ENCODE measurements at regions not wholly inside any gene's neighbourhood (a gene's known extent, or its start where the extent isn't known, plus 50 kb on each side); places are given as distances from the start of the nearest gene placed in this dataset.
"Not testable (repeated sequence)": the region's sequence is repeated elsewhere in the genome, so short reads cannot be mapped to it uniquely, and the experiment has no call there.

DNA sequence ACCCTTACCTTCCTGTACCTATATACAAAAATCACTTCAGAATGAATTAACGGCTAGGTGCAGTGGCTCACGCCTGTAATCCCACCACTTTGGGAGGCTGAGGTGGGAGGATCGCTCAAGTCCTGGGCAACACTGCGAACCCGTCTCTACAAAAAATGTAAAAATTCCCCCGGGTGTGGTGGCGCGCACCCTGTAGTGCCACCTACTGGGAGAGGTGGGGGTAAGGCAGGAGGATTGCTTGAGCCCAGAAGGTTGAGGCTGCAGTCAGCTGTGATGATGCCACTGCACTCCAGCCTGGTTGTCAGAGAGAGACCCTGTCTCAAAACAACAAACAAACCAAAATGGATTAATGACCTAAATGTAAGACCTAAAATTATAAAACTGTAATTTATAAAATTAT lies 307.6 kb downstream of the SPATA31A1 start:
- not testable (repeated sequence) for H3K4me3 Mint-ChIP-seq (ENCODE audit: unreplicated experiment); H3K27ac Mint-ChIP-seq (ENCODE audit: unreplicated experiment); FAIRE-seq

DNA sequence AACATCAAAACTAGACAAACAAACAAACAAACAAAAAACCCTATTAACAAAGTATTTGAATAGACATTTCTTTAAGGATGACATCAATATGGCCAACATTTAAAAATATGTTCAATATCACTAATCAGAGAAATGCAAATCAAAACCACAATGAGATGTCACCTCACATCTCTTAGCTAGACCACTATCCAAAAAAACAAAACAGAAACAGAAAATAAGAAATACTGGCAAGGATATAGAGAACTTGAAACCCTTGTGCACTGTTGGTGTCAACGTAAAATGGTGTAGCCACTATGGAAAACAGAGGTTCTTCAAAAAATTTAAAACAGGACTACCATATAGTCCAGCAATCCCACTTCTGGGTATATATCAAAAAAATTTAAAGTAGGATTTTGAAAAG lies 308.2 kb downstream of the SPATA31A1 start:
- FAIRE-seq; H3K27ac ChIP-seq (ENCODE audit: low read depth, low read length); H3K9me3 ChIP-seq (ENCODE audit: insufficient read depth, low read depth, low read length); H3K9me3 Mint-ChIP-seq (ENCODE audit: unreplicated experiment); H3K4me3 Mint-ChIP-seq (ENCODE audit: unreplicated experiment); H2AFZ ChIP-seq (ENCODE audit: low read depth, low read length); H3K9ac ChIP-seq (ENCODE audit: low read length); H3K4me1 ChIP-seq (ENCODE audit: insufficient read depth, low read length); H3K4me3 ChIP-seq (ENCODE audit: insufficient read depth, low read depth, low read length); H3K36me3 ChIP-seq (ENCODE audit: insufficient read depth, low read length); H3K36me3 Mint-ChIP-seq (ENCODE audit: low read depth, unreplicated experiment); H3K79me2 ChIP-seq (ENCODE audit: insufficient read depth, low read length); H3K27me3 ChIP-seq (ENCODE audit: insufficient read depth, low read length); H3K27me3 Mint-ChIP-seq (ENCODE audit: low read depth, unreplicated experiment); H3K4me2 ChIP-seq (ENCODE audit: low read length); H3K27ac Mint-ChIP-seq (ENCODE audit: unreplicated experiment); H4K20me1 ChIP-seq (ENCODE audit: insufficient read depth, low read length); DNase-seq (ENCODE audit: low read depth); H3K4me1 Mint-ChIP-seq (ENCODE audit: low read depth, unreplicated experiment): not testable (repeated sequence)

More for the DNA sequence above, 307.6 kb downstream of the SPATA31A1 start:
- H2AFZ ChIP-seq (ENCODE audit: low read depth, low read length); H3K36me3 ChIP-seq (ENCODE audit: insufficient read depth, low read length); H3K27ac ChIP-seq (ENCODE audit: low read depth, low read length); H3K4me3 ChIP-seq (ENCODE audit: insufficient read depth, low read depth, low read length); H3K27me3 ChIP-seq (ENCODE audit: insufficient read depth, low read length); DNase-seq (ENCODE audit: low read depth); H3K79me2 ChIP-seq (ENCODE audit: insufficient read depth, low read length); H3K9me3 ChIP-seq (ENCODE audit: insufficient read depth, low read depth, low read length); H4K20me1 ChIP-seq (ENCODE audit: insufficient read depth, low read length); H3K4me1 Mint-ChIP-seq (ENCODE audit: low read depth, unreplicated experiment); H3K4me1 ChIP-seq (ENCODE audit: insufficient read depth, low read length); H3K27me3 Mint-ChIP-seq (ENCODE audit: low read depth, unreplicated experiment); H3K36me3 Mint-ChIP-seq (ENCODE audit: low read depth, unreplicated experiment); H3K9me3 Mint-ChIP-seq (ENCODE audit: unreplicated experiment); H3K9ac ChIP-seq (ENCODE audit: low read length); H3K4me2 ChIP-seq (ENCODE audit: low read length): not testable (repeated sequence)

DNA sequence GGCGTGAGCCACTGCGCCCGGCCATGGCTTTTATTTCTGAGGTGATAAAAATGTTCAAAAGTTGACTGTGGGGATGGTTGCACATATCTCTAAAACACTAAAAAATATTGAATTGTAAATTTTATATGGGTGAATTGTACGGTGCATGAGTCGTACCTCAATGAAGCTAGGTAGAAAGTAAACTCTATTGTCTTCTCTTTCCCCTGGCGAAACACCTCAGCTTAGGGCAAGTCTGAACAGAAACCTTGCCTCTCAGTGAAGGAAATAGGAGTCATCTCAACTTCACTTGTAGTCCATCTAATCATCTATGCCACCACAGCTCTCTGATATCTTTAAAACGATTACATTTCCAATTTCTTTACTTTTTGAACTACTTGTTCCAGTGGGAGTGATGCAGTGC lies 309.6 kb downstream of the SPATA31A1 start:
- H3K9ac ChIP-seq (ENCODE audit: low read length); H3K4me1 Mint-ChIP-seq (ENCODE audit: low read depth, unreplicated experiment); H3K9me3 ChIP-seq (ENCODE audit: insufficient read depth, low read depth, low read length); H2AFZ ChIP-seq (ENCODE audit: low read depth, low read length); H3K79me2 ChIP-seq (ENCODE audit: insufficient read depth, low read length); H3K27me3 Mint-ChIP-seq (ENCODE audit: low read depth, unreplicated experiment); H3K4me2 ChIP-seq (ENCODE audit: low read length); H4K20me1 ChIP-seq (ENCODE audit: insufficient read depth, low read length); H3K27ac ChIP-seq (ENCODE audit: low read depth, low read length); H3K27ac Mint-ChIP-seq (ENCODE audit: unreplicated experiment); FAIRE-seq; H3K9me3 Mint-ChIP-seq (ENCODE audit: unreplicated experiment); H3K27me3 ChIP-seq (ENCODE audit: insufficient read depth, low read length); DNase-seq (ENCODE audit: low read depth); H3K4me3 ChIP-seq (ENCODE audit: insufficient read depth, low read depth, low read length); H3K36me3 ChIP-seq (ENCODE audit: insufficient read depth, low read length); H3K4me1 ChIP-seq (ENCODE audit: insufficient read depth, low read length); H3K36me3 Mint-ChIP-seq (ENCODE audit: low read depth, unreplicated experiment); H3K4me3 Mint-ChIP-seq (ENCODE audit: unreplicated experiment): not testable (repeated sequence)

DNA sequence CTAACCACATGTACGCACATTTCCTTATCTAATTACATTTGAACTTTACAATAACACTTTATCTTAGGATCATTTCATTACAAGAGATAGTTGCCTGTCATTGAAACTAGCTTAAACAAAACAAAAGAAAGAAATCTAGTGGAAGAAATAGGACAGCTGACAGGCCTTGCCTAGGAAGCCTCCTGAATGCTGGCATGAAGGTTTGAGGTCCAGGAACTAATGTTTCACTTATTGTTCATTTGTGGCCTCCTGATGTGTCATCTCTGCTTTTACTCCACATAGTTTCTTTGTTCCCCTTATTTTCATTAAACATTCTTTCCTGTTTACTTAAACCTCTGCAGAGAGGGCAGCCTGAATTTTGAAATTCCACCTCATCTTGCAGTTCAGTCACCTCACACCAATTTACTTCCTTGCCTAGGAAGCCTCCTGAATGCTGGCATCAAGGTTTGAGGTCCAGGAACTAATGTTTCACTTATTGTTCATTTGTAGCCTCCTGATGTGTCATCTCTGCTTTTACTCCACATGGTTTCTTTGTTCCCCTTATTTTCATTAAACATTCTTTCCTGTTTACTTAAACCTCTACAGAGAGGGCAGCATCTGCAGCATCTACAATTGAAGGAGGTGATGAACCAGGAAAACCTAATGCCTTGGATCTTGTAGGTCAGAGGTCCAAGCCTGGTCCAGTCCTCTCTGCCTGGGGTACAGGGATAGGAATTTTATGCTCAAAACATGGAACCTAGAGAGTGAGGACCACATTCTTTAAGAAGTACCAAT lies 319.2 kb downstream of the SPATA31A1 start:
- DNase-seq (ENCODE audit: low read depth); H3K36me3 Mint-ChIP-seq (ENCODE audit: low read depth, unreplicated experiment); H3K9me3 ChIP-seq (ENCODE audit: insufficient read depth, low read depth, low read length); H3K36me3 ChIP-seq (ENCODE audit: insufficient read depth, low read length); H3K27me3 Mint-ChIP-seq (ENCODE audit: low read depth, unreplicated experiment); H3K4me3 Mint-ChIP-seq (ENCODE audit: unreplicated experiment); H3K79me2 ChIP-seq (ENCODE audit: insufficient read depth, low read length); H3K27ac Mint-ChIP-seq (ENCODE audit: unreplicated experiment); H3K4me3 ChIP-seq (ENCODE audit: insufficient read depth, low read depth, low read length); FAIRE-seq; H4K20me1 ChIP-seq (ENCODE audit: insufficient read depth, low read length); H3K4me1 ChIP-seq (ENCODE audit: insufficient read depth, low read length); H2AFZ ChIP-seq (ENCODE audit: low read depth, low read length); H3K4me1 Mint-ChIP-seq (ENCODE audit: low read depth, unreplicated experiment); H3K9me3 Mint-ChIP-seq (ENCODE audit: unreplicated experiment); H3K27me3 ChIP-seq (ENCODE audit: insufficient read depth, low read length): not testable (repeated sequence)
- H3K4me2 ChIP-seq (ENCODE audit: low read length), result peak overlapping the region; percentile 32
- peak overlapping the region; percentile 41 for H3K9ac ChIP-seq (ENCODE audit: low read length)
- H3K27ac ChIP-seq (ENCODE audit: low read depth, low read length), result peak overlapping the region; percentile 54

DNA sequence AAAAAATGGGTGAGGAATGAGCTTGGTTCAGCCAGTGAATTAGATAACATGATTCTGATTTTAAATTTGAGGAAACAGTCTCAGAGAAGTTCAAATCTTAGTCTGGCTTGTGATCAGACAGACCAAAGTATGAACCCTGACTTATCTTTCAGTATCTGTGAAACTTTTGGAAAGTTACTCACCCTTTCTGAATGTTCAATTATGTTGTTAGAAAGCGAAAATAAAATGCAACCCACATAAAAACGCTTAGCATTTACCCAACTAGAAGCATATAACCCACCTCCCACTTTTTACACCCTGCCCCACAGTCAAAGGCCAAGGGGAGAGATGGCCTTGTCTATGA lies 319.7 kb downstream of the SPATA31A1 start:
- peak overlapping the region; percentile 32 for H3K4me2 ChIP-seq (ENCODE audit: low read length)
- H3K4me1 Mint-ChIP-seq (ENCODE audit: low read depth, unreplicated experiment), result not testable (repeated sequence)

DNA sequence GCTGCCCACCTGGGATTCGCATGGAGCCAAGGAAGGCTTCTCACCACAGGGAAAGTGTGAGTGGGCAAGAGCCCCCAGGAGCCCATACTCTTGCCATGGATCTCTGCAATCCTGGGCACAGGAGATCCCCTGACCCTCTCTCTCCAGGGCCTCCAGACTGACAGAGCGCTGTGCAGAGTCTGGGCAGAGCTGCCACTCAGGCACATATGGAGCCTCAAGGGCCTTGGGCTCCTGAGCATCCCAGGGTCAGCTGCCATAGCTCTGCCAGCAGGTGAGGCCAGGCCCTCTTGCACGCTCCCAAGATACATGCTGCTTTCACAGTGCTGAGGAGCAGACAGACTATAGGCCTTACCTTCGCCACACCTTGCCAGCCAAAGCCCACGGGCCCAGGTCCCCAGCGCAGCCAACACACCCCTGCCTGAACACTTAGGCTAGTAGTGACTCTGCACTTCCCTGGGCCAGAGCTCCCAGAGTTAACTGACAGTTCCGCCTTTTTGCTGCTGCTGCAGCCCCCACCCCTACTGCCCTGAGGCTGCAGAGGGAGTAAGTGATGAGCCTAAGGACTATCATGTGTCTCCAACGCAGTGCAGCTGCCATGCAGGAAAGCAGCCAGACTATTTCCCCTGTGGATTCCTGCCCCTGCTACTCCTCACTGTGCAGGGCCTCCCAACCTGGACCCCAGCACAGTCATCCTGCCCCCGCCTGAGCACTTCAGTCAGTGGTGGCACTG lies 323.2 kb downstream of the SPATA31A1 start:
- not testable (repeated sequence) for H3K9me3 Mint-ChIP-seq (ENCODE audit: unreplicated experiment); H3K27me3 Mint-ChIP-seq (ENCODE audit: low read depth, unreplicated experiment); H3K36me3 Mint-ChIP-seq (ENCODE audit: low read depth, unreplicated experiment); DNase-seq (ENCODE audit: low read depth); H3K4me3 Mint-ChIP-seq (ENCODE audit: unreplicated experiment); H4K20me1 ChIP-seq (ENCODE audit: insufficient read depth, low read length); H3K9ac ChIP-seq (ENCODE audit: low read length); H3K36me3 ChIP-seq (ENCODE audit: insufficient read depth, low read length); H3K4me3 ChIP-seq (ENCODE audit: insufficient read depth, low read depth, low read length); H3K27ac Mint-ChIP-seq (ENCODE audit: unreplicated experiment); H3K9me3 ChIP-seq (ENCODE audit: insufficient read depth, low read depth, low read length); H3K27me3 ChIP-seq (ENCODE audit: insufficient read depth, low read length); H3K4me1 Mint-ChIP-seq (ENCODE audit: low read depth, unreplicated experiment); H2AFZ ChIP-seq (ENCODE audit: low read depth, low read length); H3K27ac ChIP-seq (ENCODE audit: low read depth, low read length); H3K79me2 ChIP-seq (ENCODE audit: insufficient read depth, low read length); FAIRE-seq; H3K4me1 ChIP-seq (ENCODE audit: insufficient read depth, low read length); H3K4me2 ChIP-seq (ENCODE audit: low read length)

More for the DNA sequence above, 319.7 kb downstream of the SPATA31A1 start:
- H4K20me1 ChIP-seq (ENCODE audit: insufficient read depth, low read length); H2AFZ ChIP-seq (ENCODE audit: low read depth, low read length); H3K27me3 Mint-ChIP-seq (ENCODE audit: low read depth, unreplicated experiment); H3K79me2 ChIP-seq (ENCODE audit: insufficient read depth, low read length); H3K36me3 Mint-ChIP-seq (ENCODE audit: low read depth, unreplicated experiment); FAIRE-seq; H3K9me3 Mint-ChIP-seq (ENCODE audit: unreplicated experiment); H3K27ac Mint-ChIP-seq (ENCODE audit: unreplicated experiment); H3K4me1 ChIP-seq (ENCODE audit: insufficient read depth, low read length); H3K4me3 Mint-ChIP-seq (ENCODE audit: unreplicated experiment); DNase-seq (ENCODE audit: low read depth); H3K27me3 ChIP-seq (ENCODE audit: insufficient read depth, low read length); H3K4me3 ChIP-seq (ENCODE audit: insufficient read depth, low read depth, low read length); H3K9me3 ChIP-seq (ENCODE audit: insufficient read depth, low read depth, low read length); H3K36me3 ChIP-seq (ENCODE audit: insufficient read depth, low read length): not testable (repeated sequence)
- Histone ChIP-seq H3K27ac (ENCODE audit: low read depth, low read length) (peak overlapping the region; percentile 54), H3K9ac (ENCODE audit: low read length) (peak overlapping the region; percentile 41)

All from astrocyte (in vitro differentiated cells and primary cell).